Gastrocnemius medialis (tissue), 4 donors: ENCODE measurements at regions not wholly inside any gene's neighbourhood (a gene's known extent, or its start where the extent isn't known, plus 50 kb on each side); places are given as distances from the start of the nearest gene placed in this dataset.

Experiments
- POLR2A ChIP-seq, 2 donors: fragments of 450-650 bp; IDR thresholded peaks; one replicate each; pipeline ENCODE4 v1.6.1; 2017; ENCODE audit warnings: antibody characterized with exemption in 2 of 2, mild to moderate bottlenecking in 2 of 2, moderate library complexity in 2 of 2
- TF ChIP-seq, protein P1 (sequence below), 5 experiments: fragments of 450-650 bp in 3 of 5; fragments of 200-600 bp in 2 of 5; sonication (generic) in 2 of 5; IDR thresholded peaks in 4 of 5; conservative IDR thresholded peaks in 1 of 5; 1 replicate in 4 of 5; 2 replicates in 1 of 5; pipeline ENCODE4 v1.5.1; 2016 to 2019; ENCODE audit warnings: antibody characterized with exemption in 5 of 5, mild to moderate bottlenecking in 3 of 5, moderate library complexity in 3 of 5

DNA sequence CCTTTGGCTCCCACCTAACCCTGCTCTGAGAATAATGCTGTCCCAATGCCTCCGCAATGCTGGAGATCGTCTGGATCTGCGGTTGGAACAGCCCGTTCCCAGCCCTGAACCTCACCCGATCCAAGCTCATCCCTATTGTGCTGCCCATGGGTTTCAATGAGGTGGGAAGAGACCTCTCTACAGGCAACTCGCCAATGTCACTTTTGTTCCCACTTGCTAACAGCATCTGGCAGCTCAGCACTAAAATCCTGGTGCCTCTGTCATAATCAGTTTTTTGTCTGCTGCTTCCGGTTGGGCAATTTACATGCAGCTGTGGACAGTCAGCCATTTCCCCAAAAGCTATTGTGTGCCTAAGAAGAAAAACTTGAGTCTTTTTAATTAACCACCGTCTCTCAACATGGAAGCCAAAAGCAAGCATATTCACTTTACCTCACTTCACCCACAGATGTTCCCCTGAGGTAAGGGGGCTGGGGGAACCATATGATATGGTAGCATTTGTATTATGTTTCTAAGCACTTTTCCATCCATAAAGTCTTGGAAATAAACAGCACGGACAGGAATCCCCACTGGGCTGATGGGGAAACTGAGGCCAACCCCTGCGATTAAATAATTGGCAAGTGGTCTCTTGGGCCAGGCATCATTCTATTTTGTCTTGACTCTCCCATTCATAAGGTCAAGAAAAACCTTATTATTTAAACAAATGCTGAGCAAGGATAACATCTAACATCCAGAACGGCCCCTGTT, 159.2 kb upstream of the CDH5 start:
- TF ChIP-seq, protein P1, sequence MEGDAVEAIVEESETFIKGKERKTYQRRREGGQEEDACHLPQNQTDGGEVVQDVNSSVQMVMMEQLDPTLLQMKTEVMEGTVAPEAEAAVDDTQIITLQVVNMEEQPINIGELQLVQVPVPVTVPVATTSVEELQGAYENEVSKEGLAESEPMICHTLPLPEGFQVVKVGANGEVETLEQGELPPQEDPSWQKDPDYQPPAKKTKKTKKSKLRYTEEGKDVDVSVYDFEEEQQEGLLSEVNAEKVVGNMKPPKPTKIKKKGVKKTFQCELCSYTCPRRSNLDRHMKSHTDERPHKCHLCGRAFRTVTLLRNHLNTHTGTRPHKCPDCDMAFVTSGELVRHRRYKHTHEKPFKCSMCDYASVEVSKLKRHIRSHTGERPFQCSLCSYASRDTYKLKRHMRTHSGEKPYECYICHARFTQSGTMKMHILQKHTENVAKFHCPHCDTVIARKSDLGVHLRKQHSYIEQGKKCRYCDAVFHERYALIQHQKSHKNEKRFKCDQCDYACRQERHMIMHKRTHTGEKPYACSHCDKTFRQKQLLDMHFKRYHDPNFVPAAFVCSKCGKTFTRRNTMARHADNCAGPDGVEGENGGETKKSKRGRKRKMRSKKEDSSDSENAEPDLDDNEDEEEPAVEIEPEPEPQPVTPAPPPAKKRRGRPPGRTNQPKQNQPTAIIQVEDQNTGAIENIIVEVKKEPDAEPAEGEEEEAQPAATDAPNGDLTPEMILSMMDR (IDR thresholded peaks at IDR 0.05 in 4 of 5, conservative IDR thresholded peaks at IDR 0.05 in 1 of 5), result no peak
- no peak for TF ChIP-seq POLR2A (IDR thresholded peaks at IDR 0.05)
